ENCODE measurements at regions not wholly inside any gene's neighbourhood (a gene's known extent, or its start where the extent isn't known, plus 50 kb on each side); places are given as distances from the start of the nearest gene placed in this dataset.
A peak's percentile ranks its signal among the peaks of the same experiment; 100 is the strongest.

DNA sequence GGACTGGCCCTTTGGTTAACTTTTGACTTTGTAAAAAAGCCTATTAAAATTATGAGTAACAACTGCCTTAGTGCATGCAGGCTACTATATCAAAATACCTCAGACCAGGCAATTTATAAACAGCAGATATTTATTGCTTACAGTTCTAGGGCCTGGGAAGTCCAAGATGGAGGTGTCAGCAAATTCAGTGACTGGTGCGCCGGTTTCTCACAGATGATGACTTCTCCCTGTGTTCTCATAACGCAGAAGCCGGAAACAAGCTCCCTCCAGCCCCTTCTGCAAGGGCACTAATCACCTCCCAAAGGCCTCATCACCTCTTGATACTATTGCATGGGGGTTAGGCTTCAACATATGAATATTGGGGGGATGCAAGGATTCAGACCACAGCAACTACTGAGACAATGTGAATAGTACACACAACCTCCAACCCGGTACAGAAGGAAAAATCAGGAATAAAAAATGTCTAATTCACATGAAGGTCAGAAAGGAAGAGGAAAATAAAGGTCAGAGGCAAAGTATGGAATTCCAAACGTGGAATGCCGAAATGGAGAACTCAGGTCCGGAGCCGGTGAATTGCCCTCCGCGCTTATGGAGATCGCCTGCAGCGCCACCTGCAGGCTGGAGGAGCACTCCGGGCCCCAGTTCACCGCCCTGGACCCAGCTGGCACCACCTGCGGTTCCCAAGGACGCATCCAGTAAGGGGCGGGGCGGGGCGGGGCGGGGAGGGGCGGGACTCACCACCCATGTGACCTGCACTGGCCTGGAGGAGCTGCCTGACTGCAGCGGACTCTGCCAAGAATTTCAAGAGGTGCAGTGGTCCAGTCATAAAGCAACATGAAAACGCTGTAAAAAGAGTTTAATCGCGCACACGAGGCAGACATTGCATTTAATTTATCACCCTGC lies 203.4 kb downstream of the KIF26A start:
- DNase-seq (ENCODE audit: low spot score) = peak; percentile 60
- peaks cover 0 to 9% (median 1%) of the 10 kb centered on the region in 4 donors for H3K27me3 ChIP-seq (ENCODE audit: control insufficient read depth in 4 of 4, insufficient read depth in 4 of 4, low read length in 3 of 4)

DNA sequence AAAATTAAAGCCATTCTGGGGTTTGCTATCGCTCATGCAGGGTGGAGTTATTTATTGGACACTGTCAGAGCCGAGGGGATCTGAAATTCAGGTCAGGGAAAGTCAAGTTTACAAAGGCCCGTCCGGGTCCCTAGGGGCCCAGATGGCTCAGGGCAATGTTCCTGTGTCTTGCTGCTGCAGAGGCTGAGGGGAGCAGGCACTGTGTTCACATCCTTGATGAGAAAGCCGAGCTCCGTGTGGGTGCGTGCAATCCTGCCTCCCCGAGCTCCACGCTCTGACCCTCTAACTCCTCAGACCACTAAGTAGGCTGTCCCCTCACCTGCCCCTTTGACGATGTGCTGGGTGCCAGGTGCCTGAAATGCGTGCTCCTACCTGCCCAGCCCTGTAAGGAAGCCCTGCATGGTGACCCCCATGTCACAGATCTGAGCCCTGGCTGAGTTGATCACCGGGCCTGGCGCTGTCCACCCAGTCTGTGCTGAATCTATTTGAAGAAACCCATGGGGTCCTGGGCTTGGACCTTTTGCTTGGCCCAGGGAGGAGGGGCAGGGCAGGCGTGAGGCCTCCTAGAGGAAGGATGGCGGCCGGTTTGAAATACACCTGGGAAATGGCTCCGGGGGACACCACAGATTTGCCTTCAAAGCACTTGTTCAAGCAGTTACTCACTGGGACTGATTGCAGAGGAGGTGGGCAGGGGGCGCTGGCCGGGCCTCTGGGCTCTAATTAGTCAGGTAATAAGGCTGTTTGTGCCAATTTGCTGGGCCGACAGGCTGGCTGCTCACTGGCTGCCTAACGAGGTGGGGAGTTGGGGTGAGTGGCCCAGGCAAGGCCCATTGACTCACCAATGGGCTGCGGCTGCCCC lies 204.3 kb downstream of the KIF26A start:
- WGBS = 78% methylated on average over 22 of the region's 22 CpGs
- Histone ChIP-seq H3K27me3 (ENCODE audit: control insufficient read depth in 4 of 4, insufficient read depth in 4 of 4, low read length in 3 of 4) (peaks cover 0 to 6% (median 0%) of the 10 kb centered on the region in 4 donors), H3K9me3 (ENCODE audit: control insufficient read depth in 4 of 4, low read length in 3 of 4) (peaks cover 2 to 4% (median 3%) of the 10 kb centered on the region in 4 donors), H3K9ac (ENCODE audit: low read depth in 1 of 2, low read length in 2 of 2) (no peak overlapping the region), H3K4me1 (ENCODE audit: control insufficient read depth in 4 of 4, insufficient read depth in 4 of 4, low read length in 3 of 4) (no peaks in the 10 kb centered on the region), H3K36me3 (ENCODE audit: control insufficient read depth in 4 of 4, insufficient read depth in 3 of 4, low read depth in 1 of 4, low read length in 3 of 4) (no peaks in the 10 kb centered on the region), H3K27ac (ENCODE audit: low read depth in 1 of 2, low read length in 2 of 2) (no peak overlapping the region), H3K4me3 (ENCODE audit: low read depth in 1 of 3, low read length in 3 of 3) (no peak overlapping the region)
- TF ChIP-seq, protein P1, sequence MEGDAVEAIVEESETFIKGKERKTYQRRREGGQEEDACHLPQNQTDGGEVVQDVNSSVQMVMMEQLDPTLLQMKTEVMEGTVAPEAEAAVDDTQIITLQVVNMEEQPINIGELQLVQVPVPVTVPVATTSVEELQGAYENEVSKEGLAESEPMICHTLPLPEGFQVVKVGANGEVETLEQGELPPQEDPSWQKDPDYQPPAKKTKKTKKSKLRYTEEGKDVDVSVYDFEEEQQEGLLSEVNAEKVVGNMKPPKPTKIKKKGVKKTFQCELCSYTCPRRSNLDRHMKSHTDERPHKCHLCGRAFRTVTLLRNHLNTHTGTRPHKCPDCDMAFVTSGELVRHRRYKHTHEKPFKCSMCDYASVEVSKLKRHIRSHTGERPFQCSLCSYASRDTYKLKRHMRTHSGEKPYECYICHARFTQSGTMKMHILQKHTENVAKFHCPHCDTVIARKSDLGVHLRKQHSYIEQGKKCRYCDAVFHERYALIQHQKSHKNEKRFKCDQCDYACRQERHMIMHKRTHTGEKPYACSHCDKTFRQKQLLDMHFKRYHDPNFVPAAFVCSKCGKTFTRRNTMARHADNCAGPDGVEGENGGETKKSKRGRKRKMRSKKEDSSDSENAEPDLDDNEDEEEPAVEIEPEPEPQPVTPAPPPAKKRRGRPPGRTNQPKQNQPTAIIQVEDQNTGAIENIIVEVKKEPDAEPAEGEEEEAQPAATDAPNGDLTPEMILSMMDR (IDR thresholded peaks at IDR 0.05; ENCODE audit: low read depth, low read length, missing input control) = no peak
- TF ChIP-seq HNF4G (IDR thresholded peaks at IDR 0.05) (no peak), GABPA (IDR thresholded peaks at IDR 0.05 in 1 of 2, conservative IDR thresholded peaks at IDR 0.05 in 1 of 2) (no peak), EGR1 (IDR thresholded peaks at IDR 0.05; ENCODE audit: low read depth in 2 of 2) (no peak), FOXA2 (IDR thresholded peaks at IDR 0.05) (no peak)
- TF ChIP-seq, protein P2, sequence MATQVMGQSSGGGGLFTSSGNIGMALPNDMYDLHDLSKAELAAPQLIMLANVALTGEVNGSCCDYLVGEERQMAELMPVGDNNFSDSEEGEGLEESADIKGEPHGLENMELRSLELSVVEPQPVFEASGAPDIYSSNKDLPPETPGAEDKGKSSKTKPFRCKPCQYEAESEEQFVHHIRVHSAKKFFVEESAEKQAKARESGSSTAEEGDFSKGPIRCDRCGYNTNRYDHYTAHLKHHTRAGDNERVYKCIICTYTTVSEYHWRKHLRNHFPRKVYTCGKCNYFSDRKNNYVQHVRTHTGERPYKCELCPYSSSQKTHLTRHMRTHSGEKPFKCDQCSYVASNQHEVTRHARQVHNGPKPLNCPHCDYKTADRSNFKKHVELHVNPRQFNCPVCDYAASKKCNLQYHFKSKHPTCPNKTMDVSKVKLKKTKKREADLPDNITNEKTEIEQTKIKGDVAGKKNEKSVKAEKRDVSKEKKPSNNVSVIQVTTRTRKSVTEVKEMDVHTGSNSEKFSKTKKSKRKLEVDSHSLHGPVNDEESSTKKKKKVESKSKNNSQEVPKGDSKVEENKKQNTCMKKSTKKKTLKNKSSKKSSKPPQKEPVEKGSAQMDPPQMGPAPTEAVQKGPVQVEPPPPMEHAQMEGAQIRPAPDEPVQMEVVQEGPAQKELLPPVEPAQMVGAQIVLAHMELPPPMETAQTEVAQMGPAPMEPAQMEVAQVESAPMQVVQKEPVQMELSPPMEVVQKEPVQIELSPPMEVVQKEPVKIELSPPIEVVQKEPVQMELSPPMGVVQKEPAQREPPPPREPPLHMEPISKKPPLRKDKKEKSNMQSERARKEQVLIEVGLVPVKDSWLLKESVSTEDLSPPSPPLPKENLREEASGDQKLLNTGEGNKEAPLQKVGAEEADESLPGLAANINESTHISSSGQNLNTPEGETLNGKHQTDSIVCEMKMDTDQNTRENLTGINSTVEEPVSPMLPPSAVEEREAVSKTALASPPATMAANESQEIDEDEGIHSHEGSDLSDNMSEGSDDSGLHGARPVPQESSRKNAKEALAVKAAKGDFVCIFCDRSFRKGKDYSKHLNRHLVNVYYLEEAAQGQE (IDR thresholded peaks at IDR 0.05) = peak; percentile 55
- TF ChIP-seq, protein P3, sequence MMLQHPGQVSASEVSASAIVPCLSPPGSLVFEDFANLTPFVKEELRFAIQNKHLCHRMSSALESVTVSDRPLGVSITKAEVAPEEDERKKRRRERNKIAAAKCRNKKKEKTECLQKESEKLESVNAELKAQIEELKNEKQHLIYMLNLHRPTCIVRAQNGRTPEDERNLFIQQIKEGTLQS (IDR thresholded peaks at IDR 0.05) = no peak
- DNase-seq (ENCODE audit: low spot score) = no peak

More for the DNA sequence above, 203.4 kb downstream of the KIF26A start:
- 54% methylated on average over 27 of the region's 27 CpGs for WGBS
- H3K27ac ChIP-seq (ENCODE audit: low read depth in 1 of 2, low read length in 2 of 2) = no peak overlapping the region
- H3K4me1 ChIP-seq (ENCODE audit: control insufficient read depth in 4 of 4, insufficient read depth in 4 of 4, low read length in 3 of 4) = no peaks in the 10 kb centered on the region
- no peaks in the 10 kb centered on the region for H3K36me3 ChIP-seq (ENCODE audit: control insufficient read depth in 4 of 4, insufficient read depth in 3 of 4, low read depth in 1 of 4, low read length in 3 of 4)
- no peak overlapping the region for H3K4me3 ChIP-seq (ENCODE audit: low read depth in 1 of 3, low read length in 3 of 3)
- TF ChIP-seq RAD21 (IDR thresholded peaks at IDR 0.05) (peak; percentile 42 to 63), HNF4G (IDR thresholded peaks at IDR 0.05) (no peak)
- TF ChIP-seq, protein P2 (IDR thresholded peaks at IDR 0.05) = no peak
- TF ChIP-seq, protein P1 (IDR thresholded peaks at IDR 0.05; ENCODE audit: low read depth, low read length, missing input control) = peak; percentile 42
- H3K9ac ChIP-seq (ENCODE audit: low read depth in 1 of 2, low read length in 2 of 2) = no peak overlapping the region
- H3K9me3 ChIP-seq (ENCODE audit: control insufficient read depth in 4 of 4, low read length in 3 of 4) = peaks cover 2 to 4% (median 3%) of the 10 kb centered on the region in 4 donors
